Fibroblast of skin of back (primary cell): ENCODE measurements at regions not wholly inside any gene's neighbourhood (a gene's known extent, or its start where the extent isn't known, plus 50 kb on each side); places are given as distances from the start of the nearest gene placed in this dataset.

Experiments
- DNase-seq: peaks from one replicate; pipeline ENCODE4 v3.0.0-alpha.2; 2013

DNA sequence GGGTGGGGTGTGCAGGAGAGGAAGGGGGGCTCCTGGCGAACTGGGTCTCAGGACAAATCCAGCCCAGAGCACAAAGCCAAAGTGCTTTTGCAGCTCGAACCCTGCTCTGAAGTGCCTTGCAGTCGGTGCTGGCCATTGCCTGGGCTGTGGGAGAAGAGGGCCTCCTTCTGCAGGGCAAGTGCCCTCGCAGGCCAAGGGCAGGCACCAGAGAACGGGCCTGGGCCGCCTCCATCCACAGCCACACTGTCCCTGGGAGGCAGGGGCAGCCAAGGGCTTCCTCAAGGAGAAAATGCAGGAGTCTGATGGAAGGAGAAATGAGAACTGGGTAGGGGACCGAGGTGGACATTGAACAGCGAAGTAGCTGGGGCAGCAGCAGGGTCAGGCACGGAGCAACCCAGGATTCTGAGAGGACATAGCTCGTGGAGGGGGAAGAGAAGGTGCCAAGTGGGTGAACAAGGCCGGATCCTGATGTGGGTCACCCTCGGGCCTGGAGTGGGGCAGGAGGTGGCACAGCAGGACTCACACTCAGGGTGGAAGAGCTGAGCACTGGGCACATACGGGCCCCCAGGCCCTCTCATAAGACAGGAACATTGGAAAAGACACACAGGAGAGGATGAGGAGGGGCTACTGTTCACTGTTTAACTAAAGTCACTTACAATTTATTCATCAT is 312.8 kb upstream of the SALL3 start:
- DNase-seq, result no peak

DNA sequence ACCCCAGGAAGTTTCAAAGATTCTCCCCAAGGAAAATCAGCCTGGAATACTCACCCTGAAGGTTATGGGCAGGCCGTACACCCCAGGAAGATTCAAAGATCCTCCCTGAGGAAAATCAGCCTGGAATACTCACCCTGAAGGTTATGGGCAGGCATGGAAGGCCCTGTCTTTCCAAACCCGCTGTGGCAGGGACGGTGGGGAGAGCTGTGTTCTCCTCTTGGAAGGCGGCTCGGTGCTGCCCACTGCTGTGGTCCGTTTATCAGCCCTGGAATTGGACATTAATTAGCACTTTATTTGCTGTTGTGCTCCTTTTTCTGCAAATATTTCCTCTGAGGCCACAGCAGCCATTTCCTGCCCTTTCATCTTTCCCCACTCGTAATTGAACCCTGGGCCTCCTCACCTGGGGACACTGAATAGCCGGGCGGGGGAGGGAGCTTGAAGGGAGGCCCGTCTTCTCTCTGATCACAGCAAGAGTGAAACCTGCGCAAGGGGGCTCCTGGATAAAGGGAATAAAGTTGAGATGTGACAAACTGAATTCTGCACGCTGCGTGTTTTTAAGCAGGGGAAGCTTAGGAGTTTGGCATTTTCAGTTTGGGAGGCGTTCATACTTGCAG is 308.7 kb upstream of the SALL3 start:
- no peak for DNase-seq

GRCh38 chr18:78671551-78671950 is 308.1 kb upstream of the SALL3 start:
- DNase-seq, result no peak

DNA sequence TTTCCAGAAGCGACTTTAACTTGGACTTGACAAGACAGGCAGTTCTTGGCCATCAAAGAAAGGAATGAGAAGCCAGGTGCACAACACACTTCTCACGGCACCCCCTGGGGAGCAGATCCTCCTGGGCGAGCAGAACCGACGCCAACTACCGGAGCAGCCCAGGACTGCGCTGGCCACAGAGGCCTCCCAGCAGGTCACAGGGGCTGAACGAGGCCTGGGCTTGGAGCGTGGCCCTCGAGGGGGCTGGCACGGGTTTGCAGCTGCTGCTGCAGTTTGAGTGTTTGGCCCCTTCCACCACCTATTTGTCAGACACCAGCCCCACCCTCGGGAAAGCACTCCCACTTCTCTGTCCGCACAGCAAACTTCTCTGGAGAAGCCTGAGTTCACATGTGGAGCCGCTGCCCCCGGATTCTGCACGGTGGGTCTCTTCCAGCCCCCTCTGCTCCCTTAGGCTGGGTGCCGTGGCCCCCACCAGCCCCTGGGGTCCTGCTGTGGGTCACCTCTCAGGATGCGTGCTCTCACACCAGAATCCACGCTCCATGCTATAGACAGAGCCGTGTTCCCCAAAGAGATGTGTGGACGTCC is 306.7 kb upstream of the SALL3 start:
- no peak for DNase-seq

GRCh38 chr18:78673516-78674321 is 305.9 kb upstream of the SALL3 start:
- DNase-seq, result no peak

DNA sequence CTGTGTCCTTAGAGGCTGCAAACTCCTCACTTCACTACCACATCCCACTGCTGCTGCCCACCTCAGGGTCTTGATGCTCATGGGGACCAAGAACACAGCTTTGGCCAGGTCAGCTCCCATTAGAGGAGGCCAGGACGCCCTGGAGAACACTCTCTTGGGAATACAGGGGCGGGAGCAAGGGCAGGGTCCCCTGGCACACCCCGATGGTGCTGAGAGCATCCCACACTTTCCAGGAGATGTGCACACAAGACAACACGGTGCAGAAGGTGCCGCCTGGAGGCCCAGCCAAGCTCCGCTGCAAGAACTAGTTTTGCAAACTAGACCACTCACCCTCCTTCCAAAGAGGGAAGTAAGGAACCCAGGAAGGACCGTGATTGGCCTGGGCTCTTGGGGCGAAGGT is 304.4 kb upstream of the SALL3 start:
- no peak for DNase-seq

- DNase-seq, result no peak
Observed at GRCh38 chr18:78676622-78677482, 302.8 kb upstream of the SALL3 start.

- DNase-seq, result no peak
Observed at GRCh38 chr18:78677483-78678317, 301.9 kb upstream of the SALL3 start.

DNA sequence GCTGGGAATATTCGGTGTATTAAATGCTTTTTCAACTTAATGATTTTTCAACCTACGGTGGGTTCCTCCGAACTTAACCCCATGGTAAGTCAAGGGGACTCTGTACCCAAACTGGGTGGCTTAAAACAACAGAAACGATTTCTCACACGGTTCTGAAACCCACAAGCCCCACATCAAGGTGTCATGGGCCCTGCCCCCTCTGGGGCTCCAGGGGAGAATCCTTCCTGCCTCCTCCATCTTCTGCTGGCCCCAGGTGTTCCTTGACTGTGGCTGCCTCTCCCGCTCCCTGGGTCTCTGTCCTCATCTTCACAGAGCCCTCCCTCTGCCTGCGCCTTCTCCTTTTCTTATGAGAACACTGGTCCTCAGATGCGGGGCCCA is 301.3 kb upstream of the SALL3 start:
- no peak for DNase-seq

DNA sequence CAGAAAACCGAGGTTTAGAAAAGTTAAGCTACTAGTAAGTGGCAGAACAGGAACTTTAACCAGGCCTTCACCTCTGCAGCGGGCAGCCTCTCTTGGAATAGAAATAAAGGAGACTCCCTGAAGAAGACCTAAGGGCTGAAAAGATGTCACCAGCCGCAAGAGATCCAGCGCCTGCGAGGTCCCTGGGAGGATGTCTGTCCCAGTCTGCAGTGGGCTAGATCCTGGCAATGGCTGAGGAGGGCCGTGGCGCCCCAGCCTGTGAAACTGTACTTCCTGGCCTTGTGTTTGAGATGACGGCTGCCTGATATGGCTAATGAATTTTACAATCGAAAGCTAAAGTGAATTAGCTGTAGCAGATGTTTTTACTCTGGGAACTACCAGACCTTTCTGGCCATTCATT is 300.6 kb upstream of the SALL3 start:
- no peak for DNase-seq

DNA sequence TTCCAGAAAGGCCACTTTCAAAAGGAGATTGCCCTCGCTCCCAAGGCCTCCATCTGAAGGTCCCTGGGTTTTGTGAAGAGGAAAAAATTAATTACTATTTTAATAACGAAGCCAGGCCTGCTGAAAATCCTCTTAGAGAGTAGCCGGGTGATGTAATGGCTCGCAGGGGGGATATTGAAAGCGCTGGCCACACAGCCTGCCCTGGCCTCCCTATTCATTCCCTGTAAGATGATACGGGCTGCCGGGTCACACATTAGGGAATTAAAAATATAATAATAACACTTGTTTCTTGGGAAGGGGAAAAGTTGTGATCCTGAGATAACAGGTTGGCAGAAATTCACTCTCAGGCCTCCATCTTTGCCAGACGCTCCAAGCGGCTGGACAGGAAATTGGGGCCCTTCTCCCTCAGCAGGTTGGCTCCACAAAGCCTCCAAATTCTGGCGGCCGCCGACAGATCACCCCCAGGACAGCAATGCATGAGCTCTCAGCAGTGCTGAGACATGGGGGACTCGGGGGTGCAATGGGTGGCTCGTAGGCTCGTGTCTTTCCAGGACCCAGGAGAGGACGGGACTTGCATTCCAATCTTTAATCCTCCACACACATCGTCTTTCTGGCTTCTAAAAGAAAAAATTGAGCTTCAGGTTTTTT is 299.9 kb upstream of the SALL3 start:
- no peak for DNase-seq

DNA sequence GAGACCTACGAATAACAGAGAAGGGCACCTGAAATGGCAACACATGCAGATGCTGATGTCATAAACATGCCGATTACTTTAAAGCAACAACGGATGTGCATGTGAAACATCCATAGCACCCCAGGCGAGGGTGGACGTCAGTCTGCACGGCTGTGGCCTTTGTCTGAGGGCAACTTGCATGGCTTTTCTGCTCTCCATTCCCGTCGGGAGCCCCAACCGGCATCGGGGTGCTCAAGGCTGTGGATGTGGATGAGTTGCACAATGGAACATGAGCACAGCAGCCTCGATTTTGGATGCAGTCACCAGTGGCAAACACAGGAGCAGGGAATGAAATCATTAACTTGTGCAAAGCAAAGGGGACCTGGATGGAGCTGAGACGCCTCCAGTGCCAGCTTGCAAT is 298.2 kb upstream of the SALL3 start:
- DNase-seq, result no peak

DNA sequence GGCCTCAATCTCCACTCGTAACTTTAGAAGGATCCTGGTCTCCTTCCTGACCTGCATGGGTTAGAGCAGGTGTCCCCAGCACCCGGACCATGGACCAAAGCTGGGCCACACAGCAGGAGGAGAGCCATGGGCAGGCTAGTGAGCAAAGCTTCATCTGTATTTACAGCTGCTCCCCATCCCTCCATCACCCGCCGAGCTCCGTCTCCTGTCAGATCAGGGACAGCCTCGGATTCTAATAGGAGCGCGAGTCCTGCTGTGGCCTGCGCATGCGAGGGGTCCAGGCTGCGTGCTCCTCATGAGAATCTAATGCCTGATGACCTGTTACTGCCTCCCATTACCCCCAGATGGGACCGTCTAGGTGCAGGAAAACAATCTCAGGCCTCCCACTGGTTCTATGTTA is 297.7 kb upstream of the SALL3 start:
- no peak for DNase-seq

GRCh38 chr18:78682716-78683115 is 296.9 kb upstream of the SALL3 start:
- DNase-seq, result no peak

- no peak for DNase-seq
Observed at GRCh38 chr18:78683191-78684010, 296.2 kb upstream of the SALL3 start.

DNA sequence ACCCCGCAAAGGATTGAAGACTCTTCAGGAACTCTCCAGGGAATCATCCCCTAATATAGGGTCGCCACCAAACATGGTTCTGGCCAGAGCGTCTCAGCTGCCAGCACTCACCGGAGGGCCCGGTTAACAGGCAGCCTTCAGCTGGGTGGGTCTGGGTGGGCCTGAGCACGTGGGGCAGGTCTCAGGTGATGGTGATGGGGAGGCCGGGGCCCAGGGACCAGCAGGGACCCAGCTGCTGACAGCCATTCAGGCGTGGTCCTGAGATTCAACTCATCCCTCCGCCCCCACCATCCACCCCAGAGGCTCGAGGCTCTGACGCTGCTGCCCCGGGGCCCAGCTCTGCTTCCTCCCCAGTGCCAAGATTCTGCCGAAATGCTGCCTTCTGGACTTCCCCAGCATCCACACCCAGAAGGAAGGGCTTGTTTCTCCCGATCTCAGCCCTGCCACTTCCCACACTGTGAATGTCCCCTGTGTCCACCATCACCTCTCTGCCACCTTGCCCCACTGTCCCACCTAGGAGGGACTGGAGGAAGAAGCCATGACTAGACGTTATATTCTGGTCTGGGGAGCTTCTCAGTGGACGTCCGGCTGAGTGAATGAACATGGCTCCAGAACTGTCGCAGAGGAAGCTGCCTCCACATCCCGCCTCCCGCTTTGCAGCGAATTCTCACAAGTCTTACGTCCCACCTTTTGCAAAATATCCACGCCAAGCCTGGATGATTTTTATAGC is 294.2 kb upstream of the SALL3 start:
- no peak for DNase-seq

- no peak for DNase-seq
Observed at GRCh38 chr18:78685980-78686530, 293.6 kb upstream of the SALL3 start.

- no peak for DNase-seq
Observed at GRCh38 chr18:78686976-78687685, 292.5 kb upstream of the SALL3 start.
